Right hindlimb (tissue), 1 donor: ENCODE measurements at regions not wholly inside any gene's neighbourhood (a gene's known extent, or its start where the extent isn't known, plus 50 kb on each side); places are given as distances from the start of the nearest gene placed in this dataset.
"Not testable (repeated sequence)": the region's sequence is repeated elsewhere in the genome, so short reads cannot be mapped to it uniquely, and the experiment has no call there.

Experiments
- DNase-seq: peaks from one replicate; pipeline ENCODE4 v3.0.0-alpha.2; 2018

- no peak for DNase-seq
Observed at GRCh38 chr3:88298189-88298588, 148.4 kb downstream of the C3orf38 start.

DNA sequence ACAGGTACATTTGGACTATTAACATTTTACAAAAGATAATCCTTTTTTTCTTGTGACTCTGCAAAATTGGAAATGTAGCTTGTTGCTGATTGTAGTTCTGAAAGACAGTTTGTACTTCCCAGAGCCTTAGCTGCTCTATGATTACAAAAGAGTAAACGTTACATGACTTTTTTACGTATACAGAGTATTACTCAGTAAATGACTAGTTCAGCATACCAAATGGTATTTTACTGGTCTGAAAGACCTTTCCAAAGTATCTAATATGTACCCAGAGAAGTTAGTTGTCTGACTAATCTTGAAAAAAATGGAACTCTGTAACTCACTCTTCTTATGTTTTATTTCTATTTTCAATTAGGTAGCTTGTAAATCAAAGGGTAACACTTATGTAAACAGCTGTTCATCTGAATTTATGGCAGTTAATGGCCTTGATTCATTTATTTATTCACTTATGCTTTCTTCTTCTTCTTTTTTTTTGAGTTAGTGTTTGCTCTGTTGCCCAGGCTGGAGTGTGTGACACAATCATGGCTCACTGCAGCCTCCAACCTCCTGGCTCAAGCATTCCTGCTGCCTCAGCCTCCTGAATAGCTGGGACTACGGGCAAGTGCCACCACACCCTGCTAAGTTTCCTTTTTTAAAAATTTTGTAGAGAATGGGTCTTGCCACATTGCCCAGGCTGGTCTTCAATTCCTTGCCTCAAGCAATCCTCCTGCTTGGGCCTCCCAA is 151.7 kb downstream of the C3orf38 start:
- no peak for DNase-seq

- no peak for DNase-seq
Observed at GRCh38 chr3:88301996-88302393, 152.2 kb downstream of the C3orf38 start.

GRCh38 chr3:88303331-88303904 is 153.7 kb downstream of the C3orf38 start:
- not testable (repeated sequence) for DNase-seq

GRCh38 chr3:88307666-88308065 is 157.9 kb downstream of the C3orf38 start:
- DNase-seq, result no peak

GRCh38 chr3:88311826-88312225 is 162.1 kb downstream of the C3orf38 start:
- no peak for DNase-seq

DNA sequence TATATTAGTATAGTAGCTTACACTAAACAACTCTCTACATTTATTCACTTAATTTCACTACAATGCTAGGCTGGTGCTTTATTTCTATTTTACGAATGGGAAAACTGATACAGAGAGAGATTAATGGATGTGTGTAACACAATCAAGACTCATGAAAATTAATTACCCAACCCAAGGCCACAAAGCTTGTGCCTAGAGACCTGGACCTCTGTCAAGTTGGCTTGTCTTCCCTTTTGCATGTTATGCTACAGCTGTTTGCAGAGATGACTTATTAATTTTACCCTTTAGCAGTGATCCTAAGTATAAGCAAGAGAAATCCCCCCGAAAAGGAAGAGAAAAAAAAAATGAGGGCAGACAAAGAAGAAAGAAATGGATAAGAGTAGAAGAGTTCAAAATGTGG is 162.5 kb downstream of the C3orf38 start:
- DNase-seq, result no peak

DNA sequence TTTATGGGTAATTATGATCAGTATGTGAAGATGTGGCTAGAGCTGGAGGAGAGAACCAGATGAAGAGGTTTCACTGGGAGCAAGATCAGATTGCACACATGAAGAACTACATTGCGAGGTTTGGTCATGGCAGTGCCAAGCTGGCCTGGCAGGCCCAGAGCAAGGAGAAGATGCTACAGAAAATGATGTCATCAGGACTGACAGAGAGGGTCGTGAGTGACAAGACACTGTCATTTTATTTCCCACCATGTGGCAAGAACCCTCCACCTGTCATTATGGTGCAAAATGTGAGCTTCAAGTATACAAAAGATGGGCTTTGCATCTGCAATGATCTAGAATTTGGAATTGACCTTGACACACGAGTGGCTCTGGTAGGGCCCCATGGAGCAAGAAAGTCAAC is 168.3 kb downstream of the C3orf38 start:
- no peak for DNase-seq

- no peak for DNase-seq
Observed at GRCh38 chr3:88321363-88322050, 171.7 kb downstream of the C3orf38 start.

DNA sequence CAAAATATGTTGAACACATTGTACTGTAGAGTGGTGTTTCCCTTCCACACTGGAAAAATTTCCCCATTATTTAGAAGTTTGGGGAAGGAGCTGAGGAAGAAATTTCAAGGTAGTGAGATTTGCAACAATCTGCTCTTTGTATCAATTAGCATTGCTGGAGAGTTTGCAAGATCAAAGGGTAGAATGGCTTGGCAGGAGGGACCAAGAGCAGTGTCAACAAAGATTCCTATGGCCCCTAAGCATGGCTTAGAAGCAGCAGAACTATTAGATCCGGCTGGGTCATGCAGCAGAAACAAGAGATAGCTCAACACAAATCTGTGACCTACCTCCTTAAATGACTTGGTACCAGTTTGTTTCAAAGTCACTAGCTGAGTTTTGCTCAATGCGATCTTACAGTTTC is 175.0 kb downstream of the C3orf38 start:
- DNase-seq, result no peak

- no peak for DNase-seq
Observed at GRCh38 chr3:88334187-88334868, 184.6 kb downstream of the C3orf38 start.

GRCh38 chr3:88336894-88337293 is 187.1 kb downstream of the C3orf38 start:
- no peak for DNase-seq

DNA sequence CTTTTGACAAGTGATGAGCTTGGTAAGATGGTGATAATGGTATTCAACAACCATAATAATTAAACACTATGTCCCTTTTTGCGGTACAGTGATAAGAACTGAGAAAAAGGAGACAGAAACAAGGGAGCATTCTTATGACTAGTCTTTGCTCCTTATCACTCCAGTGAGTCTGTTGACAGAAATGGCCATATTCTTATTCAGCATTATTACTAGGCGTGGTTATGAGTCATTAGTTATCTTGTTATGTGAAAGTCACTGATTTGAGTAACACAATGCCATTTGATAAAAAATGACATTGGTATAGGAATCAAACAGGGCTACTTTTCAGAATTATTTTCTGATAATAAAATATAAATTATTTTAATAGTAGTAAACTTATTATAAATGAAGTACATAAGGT is 193.5 kb downstream of the C3orf38 start:
- DNase-seq, result no peak

DNA sequence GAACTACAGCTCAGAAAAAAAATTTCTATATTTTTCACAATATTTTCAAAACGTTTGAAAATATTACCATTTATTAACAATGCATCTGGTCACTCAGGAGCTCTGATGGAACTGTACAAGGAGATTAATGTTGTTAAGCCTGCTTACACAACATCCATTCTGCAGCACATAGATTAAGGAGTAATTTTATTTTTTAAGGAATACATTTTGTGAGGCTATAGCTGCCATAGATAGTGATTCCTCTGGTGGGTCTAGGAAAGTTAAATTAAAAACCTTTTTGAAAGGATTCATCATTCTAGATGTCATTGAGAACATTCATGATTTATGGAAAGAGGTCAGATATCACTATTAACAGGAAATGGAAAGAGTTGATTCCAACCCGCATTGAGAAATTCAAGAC is 196.9 kb downstream of the C3orf38 start:
- no peak for DNase-seq

DNA sequence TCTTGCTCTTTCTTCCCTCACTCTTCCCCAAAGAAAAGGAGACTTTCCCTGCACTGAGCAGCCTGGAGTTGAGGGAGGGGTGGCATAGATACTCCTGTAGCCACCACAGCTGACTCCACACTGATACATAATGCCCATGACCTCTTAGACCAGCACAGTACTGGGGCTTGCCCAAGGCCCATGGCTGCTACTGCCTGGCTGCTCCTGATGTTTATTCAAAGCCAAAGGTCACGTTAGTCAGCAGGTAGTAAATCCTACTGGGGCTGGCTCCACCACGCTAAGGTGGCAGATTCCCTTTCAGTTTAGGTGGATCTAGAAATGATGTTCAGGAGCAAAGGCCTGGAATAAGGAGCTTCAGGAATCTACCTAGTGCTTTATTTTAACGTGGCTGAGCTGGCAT is 212.7 kb downstream of the C3orf38 start:
- DNase-seq, result no peak

DNA sequence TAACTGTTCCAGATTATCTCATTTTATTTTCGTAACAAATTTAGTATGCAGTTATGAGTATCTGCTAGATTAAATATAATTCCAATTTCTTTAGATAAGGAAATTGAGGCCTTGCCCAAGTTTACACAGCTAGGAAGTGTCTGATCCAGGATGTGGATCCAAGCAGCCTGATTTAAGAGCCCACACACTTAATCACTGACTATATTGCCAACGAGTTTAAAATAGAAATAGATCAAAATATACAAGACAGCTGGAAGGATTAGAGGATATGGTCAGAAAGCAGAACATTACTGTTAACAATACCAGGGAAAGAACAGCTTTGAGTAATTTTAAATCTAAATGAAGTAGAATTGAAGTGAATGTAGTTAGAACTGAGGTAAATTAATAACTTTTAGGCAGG is 215.2 kb downstream of the C3orf38 start:
- DNase-seq, result no peak

DNA sequence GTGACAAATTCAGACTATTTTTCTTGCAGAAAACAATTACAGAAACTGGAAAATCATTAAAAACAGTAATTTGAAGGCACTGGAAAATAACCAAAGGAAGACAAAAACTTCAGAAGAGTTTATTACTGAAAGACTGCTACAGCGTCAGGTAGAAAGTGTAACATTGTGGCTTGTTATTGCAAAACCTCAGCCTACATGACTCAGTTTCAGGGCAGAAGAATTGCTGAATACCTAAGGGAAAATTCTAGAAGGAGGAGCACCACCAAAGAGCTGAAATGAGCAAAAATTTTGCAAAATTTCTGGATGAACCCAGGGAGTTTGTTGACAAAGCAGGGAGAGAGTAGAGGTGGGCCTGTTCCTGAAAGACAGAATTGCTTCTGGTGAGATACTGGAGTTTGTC is 219.6 kb downstream of the C3orf38 start:
- no peak for DNase-seq

GRCh38 chr3:88369767-88370166 is 220.0 kb downstream of the C3orf38 start:
- no peak for DNase-seq

- no peak for DNase-seq
Observed at GRCh38 chr3:88385090-88385489, 235.3 kb downstream of the C3orf38 start.

- no peak for DNase-seq
Observed at GRCh38 chr3:88398581-88398980, 248.8 kb downstream of the C3orf38 start.

GRCh38 chr3:88403319-88403718 is 253.6 kb downstream of the C3orf38 start:
- DNase-seq, result no peak

- DNase-seq, result no peak
Observed at GRCh38 chr3:88408097-88408496, 258.3 kb downstream of the C3orf38 start.

DNA sequence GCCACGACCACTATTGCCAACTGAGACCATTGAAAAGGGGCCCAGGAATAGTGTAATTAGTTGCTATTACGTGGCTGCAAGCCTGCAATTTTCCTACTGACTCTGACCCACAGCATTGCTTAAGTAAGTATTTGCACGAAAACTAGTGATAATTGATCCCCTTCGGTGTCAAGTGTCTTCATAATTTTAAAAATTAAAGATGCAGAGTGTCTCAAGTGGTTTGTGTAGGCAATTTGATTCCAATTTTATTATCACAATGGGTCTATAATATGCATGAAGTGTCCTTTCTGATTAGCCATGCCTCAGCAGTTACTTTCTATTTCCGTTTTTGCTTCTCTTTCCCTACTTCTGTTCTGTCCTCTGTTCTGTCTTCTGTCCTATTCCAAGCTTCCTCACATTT is 259.2 kb downstream of the C3orf38 start:
- no peak for DNase-seq

DNA sequence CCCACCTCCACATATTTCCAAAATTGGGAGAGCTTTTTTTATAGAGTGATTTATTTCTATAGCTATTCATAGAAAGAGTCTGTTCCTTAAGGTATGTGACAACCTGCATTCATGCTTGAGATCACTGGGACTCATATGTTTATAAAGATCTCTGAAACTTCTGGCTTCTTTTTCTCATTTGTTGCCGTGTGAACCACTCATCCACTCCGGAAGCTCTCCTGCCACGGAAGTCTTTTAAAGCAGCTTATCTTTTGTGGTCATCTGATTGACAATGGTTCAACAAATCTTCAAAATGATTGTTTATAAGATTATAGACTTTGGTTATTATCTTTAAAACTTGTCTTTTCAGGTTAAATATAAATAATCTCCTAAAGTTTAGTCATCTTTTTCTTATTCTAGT is 260.5 kb downstream of the C3orf38 start:
- DNase-seq, result no peak
